Stimulated activated CD4-positive, alpha-beta T cell treated with anti-CD3 and anti-CD28 coated beads, Interleukin-4, amount 100 ng/mL, for 24 hours (primary cell): ENCODE measurements at regions not wholly inside any gene's neighbourhood (a gene's known extent, or its start where the extent isn't known, plus 50 kb on each side); places are given as distances from the start of the nearest gene placed in this dataset.
"Not testable (repeated sequence)": the region's sequence is repeated elsewhere in the genome, so short reads cannot be mapped to it uniquely, and the experiment has no call there.

ENCODE experiments used
- DNase-seq: peaks from one replicate; pipeline ENCODE4 v3.0.0-alpha.2; 2020

DNA sequence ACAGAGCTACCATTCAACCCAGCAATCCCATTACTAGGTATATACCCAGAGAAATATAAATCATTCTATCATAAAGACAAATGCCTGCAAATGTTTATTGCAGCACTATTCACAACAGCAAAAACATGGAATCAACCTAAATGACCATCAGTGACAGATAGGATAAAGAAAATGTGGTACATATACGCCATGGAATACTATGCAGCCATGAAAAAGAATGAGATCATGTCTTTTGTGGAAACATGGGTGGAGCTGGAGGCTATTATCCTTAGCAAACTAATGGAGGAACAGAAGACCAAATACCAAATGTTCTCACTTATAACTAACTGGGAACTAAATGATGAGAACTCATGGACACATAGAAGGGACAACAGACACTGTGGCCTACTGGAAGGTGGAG lies 318.9 kb downstream of the ZIC3 start:
- DNase-seq = not testable (repeated sequence)

DNA sequence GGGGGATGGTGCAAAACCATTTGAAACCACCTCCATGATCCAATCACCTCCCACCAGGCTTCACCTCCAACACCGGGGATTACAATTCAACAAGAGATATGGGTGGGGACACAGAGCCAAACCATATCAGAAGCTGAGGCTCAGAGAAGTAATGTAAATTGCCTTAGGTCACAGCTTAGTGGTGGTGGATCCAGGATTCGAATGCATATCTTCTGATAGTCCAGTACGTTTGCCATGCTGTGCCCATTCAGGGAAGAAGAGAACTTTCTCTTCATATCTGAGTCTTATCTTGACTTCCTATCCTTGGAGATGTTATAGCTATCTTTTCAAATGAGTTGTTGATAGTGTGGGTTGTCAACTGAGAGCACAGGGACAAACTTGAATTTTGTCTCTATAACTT lies 325.5 kb downstream of the ZIC3 start:
- no peak for DNase-seq

DNA sequence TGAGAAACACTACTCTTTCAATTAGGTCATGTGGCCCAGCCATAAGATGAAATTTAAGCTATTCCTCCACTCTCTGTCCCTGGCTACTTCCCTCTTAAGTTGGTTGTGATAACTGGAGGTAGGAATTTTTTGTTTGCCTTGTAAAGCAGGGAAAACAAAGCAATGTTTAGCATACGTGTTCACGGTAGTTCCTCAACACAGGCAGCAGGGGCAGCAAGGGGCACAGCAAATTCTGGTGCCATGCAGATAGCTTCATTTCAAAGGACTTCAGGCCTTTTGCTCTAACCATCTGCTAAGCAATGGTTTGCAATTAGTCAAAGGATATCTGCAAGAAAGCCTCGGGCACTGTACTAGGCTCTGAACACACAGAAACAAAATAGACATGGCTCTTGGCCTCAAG lies 330.2 kb downstream of the ZIC3 start:
- no peak for DNase-seq

DNA sequence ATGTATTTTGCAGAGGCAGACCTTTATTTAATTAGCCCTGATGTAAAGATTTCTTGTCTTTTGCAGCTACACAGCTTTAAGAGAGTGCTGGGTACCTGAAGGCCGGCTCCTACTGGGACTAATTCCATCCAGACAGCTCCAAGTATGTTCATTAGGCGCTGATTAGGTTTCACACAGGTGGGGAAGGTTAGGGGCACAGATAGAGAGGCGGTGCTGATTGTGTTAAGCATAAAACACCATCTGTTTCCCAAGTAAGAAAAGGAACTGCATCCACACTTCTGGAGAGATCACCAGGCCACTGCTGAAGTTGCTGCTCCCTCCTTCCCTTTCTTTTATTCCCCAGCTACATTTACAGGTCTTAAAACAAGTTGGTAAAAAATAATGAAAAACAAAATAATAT lies 349.5 kb downstream of the ZIC3 start:
- DNase-seq = no peak

DNA sequence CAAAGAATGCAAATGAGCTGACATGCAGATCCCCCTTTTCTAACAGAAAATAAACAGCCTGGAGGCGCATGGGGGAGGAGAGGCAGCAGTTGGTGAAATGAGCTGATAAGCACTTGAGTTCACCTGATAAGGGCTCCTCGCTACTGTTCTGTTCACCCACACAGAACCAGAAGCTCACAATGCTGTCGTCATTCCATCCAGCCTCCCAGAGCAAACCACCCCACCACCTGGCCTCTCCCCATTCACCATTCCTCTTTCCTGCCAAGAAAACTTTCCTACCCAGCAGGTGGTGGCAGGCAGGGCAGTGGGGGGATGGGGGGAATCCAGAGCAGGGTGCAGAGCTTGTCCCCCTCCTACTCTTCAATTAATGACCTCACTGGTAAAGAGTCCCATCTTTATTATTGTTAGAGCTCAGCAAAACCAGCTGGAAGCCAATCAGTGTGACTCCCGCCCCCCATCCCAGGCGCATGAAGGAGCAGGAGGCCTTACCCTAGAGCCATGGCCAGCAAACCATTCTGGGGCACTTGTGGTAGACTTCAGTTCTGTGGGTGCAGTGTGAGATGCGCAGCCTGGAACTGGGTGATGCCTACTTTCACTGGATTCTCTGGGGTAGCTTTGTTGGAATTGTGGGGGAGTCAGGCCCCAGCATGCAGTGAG lies 350.3 kb downstream of the ZIC3 start:
- DNase-seq = no peak

DNA sequence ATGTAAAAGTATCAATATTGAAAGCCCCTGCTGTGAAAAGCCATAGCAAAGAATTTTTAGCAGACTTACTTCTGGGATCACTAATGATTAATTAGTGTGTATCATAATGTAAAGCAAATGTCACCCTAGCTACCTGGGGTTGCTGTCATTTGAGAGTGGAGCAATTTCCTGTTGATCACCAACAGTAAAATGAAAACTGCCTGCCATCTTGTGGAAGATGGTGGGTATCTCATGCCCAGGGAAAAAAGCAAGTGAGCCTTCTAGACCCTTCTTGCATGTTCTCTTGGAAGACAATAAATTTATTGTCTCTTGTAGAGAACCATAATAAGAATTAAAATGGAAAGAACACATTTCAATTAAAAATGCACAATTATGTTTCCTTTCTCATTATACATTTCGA lies 360.2 kb downstream of the ZIC3 start:
- no peak for DNase-seq

DNA sequence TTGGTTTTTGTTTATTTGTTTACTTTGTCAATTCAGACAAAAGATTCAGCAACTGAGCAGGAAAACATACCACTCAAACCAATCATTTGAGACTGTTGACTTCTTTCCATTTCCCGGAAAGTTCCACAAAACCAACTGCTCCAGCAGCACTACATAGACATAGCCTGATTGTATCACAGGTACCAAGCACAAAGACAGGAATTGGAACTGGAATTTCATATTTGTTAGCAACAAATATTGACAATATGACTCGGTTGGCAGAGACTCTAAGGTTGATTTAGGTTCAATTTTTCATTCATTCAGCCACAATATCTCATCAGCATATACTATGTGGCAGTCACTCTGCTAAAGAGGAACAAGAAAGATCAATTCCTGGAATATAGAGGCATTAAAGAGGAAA lies 364.0 kb downstream of the ZIC3 start:
- DNase-seq = no peak

DNA sequence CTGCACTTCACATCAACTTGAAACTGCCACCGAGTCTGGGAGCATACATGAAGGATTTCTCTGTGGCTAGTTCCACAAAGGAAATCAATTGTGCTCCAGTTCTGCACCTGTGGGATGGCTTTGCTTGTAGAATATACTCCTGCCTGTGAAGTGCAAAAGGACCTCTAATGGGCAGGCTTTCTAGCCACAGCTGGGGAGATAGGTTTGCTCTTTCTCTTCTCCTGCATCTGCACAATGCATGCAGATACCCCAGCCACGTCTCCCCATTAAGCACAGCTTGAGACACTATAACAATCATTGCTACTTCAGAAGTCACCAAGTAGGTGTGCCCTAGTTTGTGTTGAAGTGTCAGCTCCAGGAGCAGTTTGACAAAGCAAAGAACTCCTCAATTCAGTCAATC lies 364.6 kb downstream of the ZIC3 start:
- no peak for DNase-seq

DNA sequence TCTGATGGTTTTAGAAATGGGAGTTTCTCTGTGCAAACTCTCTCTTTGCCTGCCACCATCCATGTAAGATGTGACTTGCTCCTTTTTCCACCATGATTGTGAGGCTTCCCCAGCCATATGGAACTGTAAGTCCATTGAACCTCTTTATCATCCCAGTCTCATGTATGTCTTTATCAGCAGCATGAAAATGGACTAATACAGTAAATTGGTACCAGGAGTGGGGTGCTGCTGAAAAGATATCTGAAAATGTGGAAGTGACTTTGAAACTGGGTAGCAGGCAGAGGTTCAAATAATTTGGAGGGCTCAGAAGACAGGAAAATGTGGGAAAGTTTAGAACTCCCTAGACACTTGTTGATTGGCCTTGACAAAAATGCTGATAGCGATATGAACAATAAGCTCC lies 368.3 kb downstream of the ZIC3 start:
- not testable (repeated sequence) for DNase-seq

DNA sequence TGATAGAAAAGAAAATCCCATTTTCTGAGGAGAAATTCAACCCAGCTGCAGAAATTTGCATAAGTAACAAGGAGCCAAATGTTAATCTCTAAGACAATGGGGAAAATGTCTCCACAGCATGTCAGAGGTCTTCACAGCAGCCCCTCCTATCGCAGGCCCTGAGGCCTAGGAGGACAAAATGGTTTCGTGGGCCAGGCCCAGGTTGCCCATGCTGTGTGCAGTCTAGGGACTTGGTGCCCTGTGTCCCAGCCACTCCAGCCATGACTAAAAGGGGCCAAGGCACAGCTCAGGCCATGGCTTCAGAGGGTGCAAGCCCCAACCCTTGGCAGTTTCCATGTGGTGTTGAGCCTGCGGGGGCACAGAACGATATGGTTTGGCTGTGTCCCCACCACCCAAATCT lies 369.0 kb downstream of the ZIC3 start:
- DNase-seq = not testable (repeated sequence)

DNA sequence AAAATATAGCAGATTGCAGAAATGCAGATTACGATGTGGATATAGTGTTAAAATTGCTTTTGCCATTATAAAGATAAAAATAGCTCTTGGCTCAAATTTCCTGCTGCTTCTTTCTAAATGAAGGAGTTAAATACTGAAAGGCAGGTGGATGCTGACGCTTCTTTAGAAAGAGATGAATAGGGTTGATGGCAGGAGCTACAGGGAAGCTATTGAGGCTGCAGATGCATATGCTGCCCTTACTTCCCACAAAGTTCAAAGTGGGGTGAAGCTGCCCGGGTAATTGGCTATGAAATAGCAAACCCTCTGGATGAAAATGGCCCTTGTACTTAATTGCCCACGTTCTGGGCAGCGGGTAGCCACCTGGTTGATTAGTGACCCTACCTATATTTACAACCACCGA lies 379.5 kb downstream of the ZIC3 start:
- DNase-seq = no peak

DNA sequence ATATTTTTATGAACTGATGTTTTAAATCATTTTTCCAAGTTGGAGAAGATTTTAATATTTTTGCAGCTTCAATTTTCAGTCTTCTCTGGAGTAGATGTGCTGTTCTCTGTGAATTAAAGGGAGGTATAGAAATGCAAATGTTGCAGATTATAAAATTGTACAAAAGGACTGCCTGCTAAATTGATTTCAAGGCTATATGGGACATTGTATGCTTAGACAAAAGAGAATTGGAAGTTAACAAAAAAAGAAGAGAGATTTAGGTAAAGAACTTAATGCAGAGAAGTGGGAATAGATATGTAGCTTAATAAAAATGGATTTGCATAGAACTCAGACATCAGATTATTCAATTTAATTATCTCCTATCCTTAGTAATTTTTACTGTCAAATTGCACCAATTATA lies 403.3 kb downstream of the ZIC3 start:
- no peak for DNase-seq

DNA sequence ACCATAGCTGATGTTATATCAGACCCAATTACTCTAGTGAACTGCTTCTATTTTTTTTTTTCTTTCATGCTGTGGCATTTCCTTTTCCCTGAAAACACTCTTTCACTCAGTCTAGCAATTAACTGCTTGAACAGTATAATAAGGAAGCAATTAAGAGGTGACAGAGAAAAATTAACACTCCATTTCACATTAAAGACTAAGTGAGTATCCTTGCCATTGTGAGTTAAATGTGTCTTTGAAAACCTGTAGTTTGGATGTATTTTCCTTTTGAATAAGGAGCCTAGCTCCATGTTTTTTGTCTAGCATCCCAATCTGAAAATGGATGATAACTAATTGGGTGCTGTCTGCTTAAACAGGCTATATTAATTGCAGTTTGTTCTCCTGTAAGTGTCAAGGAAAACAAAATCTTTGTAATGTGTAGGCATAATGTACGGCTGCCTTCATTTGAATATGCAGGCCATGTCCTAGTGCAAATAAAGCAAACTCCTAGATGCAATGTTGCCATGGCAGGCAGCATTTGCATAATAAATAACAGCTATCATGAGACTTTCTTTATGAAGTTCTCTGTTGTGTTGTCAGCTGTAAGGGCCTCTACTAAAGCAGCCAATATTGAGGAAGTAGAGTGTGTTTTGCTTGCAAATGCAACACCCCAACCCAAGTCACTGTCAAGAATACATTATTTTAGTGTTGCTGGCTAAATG lies 416.7 kb downstream of the ZIC3 start:
- DNase-seq = no peak

DNA sequence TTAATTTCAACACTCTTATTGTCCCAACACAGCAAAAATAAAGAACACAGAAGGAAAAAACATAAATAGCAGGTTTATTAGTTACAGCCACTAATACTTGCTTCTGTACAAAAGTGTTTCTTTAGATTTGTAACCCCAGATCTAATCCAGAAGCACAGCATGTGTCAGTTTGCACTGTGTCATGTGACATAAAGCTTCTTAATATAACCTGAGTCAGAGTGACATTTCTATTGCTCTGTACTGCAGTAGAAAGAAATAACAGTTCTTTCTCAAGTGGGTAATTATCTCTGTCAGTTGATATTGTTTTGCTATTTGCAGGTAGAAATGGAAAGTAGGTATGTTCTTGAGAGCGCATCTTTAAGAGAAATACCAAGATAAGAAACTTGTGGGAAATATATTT lies 422.5 kb downstream of the ZIC3 start:
- no peak for DNase-seq

DNA sequence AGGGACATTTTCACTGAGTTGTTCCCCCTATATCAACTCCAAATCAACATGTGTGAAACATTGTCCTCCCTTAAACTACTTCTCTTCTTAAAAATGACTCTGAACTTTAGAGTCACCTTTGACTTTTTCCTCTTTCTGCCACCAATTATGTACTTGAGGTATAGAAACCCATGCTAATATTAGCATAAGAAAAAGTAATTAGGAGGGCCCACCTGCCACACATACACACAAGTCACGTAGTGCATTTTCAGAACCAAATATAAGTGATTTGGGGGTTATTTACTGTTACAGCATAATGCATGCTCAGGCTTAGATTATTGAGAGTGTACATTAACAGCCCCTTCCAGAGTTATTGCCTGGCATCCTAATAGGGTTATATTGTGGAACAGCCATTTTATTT lies 432.7 kb downstream of the ZIC3 start:
- DNase-seq = no peak

DNA sequence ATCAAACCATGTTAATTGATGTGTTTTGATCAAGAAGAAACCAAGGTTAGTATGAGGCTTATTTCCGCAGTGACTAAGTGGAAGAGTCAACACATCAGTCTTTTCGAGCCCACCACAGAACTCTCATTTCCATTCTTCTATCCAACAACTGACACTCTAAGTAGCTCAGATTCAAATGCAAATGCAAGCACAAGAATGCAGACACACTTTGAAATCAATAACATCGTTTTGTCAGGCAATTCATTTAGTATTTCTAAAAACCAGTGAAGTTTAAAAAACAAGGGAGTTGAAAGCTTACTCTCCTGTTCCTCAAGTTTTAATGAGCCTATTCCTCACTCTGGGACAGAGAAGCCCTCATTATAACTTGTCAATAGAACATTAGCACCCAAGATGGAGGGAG lies 433.1 kb downstream of the ZIC3 start:
- DNase-seq = no peak

DNA sequence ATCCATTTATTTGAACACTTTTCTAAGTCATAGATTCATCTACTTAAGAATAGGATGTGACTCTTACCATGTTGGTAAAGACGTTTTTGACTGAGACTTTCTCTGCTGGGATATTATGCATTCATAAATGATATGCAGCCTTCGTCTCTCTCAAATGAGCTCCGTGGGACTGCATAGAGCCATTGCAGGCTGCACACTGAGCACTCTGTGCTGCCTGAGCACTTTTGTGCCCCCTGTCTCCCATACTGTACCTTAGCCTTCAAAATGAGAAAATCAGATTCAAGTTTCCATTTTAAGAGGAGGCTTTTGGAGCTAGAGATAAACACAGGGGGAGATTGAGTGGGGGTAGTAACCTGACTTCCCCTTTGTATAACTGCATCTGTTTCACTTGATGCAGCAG lies 433.6 kb downstream of the ZIC3 start:
- no peak for DNase-seq

DNA sequence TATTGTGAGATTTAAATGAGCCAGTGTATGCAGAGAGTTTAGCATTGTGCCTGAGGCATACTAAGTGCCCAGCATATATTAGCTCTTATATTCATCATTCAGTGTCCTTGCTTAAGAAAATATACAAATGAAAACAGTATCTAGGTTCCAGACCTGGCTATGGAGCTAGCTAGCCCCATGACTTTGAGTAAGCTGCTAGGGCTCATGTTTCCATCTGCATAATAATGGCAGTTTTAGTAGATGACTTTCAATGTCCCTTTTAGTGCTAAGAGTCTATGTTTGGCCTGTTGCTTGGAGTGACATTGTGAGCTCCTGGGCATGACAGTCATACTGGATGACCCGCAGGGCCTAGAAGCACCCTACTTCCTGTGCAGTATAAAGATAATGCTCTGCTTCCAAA lies 435.3 kb downstream of the ZIC3 start:
- no peak for DNase-seq

DNA sequence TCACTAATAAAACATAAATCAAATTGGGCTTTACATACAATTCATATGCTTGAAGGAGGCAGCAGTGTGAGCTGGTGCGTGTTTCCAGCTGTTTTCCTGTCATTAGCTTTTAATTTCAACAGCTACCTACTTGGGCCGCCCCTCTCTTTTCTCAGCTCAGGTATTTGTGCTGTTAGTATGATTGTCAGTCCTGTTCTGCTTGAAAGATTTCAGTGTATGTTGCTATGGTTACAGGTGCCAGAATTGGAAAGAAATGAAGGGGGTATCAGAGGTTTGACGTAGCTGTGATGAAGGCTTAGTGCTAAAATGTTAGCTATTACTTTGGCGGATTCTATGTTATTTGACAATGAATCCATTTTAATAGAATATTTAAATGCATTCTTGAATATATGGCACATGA lies 440.3 kb downstream of the ZIC3 start:
- no peak for DNase-seq

DNA sequence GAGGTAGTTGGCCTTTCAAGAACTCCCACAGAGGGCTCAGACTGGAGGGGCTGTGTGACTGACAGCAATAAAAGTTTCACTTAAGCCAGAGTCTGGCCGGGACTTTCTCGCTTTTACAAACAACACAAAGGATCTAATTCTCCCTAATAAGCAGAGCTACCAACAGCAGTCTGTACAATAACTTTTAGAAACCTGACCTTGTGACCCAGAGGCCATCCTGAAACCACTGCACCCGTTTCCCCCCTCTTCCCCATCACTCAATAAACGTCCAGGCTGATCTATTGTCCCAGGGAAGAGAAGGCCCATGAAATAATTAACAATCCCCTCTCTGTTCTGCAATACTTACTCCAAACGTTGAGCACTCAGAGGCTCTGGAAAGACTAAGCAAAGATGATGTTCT lies 442.4 kb downstream of the ZIC3 start:
- no peak for DNase-seq

DNA sequence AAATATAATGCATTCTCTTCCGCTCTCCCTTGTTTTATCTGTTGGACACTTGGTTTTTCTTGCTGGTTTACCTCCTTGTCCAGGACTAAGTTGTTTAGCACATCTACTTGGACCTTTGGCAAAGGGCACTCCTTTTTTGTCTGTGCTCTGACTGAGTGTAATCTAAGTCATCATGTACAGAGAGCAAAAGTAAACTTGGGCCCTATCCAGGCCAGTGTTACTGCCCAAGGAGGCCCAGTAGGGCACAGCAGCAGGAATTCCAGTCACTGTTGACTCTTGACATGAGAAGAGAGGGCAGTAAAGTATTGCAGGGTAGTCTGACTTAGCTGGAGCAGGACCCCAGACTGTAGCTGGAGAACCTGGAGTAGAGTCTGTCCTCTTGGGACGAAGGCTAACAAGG lies 445.5 kb downstream of the ZIC3 start:
- DNase-seq = no peak

DNA sequence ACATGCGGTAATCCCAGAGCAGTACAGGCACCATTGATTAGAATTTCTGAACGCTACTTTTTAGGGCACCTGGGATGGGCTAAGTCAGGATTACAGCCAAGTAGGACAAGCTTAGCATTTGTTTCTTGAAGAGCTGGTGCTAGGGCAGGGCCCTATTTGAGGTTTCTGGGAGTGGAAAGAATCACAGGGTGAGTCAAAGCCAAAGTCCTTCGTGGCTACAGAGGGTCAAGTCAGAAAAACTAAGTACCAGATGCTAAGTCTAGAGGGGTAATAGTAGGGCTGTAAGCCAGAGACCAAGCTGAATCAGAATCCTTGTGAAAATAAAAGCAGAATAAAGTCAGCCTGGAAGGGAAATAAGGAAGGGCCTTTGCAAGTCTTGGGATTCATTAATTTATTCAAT lies 448.6 kb downstream of the ZIC3 start:
- DNase-seq = no peak

DNA sequence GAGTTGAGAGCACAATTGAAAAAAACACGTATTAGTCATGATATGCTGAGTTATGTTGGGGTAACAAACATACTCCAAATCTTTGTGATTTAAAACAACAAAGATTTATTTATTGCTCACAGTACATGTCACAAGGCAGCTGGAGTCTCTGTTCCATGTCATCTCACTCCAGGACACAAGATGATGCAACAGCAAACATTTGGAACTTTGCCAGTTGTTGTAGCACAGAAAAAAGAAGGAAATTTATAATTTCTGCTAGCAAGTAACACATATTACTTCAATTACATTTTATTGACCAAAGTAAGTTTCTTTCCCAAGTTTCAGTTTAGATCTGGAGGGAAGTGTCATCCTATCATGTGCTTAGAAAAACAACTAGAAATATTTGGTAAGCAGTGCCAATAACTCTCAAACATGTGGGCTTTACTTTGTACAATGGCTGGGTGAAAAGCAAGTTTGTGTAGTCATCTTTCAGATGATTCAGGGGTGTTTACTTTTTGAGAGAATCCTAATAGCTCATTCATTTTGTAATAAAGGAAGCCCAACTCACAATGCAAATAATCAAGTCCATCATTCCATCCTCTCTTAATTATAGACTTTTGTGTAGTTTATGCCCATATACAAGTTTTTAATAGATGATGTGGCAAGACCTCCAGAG lies 452.3 kb downstream of the ZIC3 start:
- DNase-seq = no peak

DNA sequence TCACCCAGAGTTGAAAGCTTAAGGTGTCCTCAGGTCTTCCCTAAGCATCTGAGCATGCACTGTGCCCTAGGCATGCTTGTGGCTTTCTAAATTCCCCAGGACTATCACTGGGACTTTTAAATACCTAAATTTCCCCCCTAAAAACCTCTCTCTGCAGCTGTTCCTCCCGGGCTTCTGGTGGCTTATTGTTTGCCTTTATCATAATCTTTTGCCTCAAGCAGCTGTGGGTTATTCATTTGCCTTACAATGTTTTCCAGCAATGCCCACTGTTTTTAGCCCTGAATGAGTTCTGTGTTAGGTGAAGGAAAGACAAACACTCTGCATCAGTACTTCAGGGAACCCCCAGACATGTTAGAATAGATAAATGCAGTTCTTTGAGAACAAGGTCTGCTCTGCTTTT lies 455.0 kb downstream of the ZIC3 start:
- DNase-seq = no peak

DNA sequence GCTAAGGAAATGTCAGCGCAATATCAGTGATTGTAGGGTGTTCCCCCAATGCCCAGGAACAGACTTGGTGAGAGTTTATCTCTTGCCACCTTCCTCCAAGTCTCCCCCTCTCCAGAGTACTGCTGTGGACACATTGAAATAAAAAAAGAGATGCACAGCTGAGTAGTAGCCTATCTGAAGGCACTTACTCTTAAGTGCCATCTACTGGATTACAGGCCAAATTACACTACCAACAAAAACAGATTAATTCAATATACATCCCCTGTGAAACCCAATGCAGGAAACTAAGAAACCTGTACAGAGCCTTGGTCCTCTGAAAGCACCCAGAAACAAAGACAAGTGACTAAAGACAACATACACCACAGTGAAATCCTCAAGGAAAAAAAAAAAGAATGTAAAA lies 460.3 kb downstream of the ZIC3 start:
- no peak for DNase-seq
